ENCODE measurements at regions not wholly inside any gene's neighbourhood (a gene's known extent, or its start where the extent isn't known, plus 50 kb on each side); places are given as distances from the start of the nearest gene placed in this dataset.
"Not testable (repeated sequence)": the region's sequence is repeated elsewhere in the genome, so short reads cannot be mapped to it uniquely, and the experiment has no call there.

- DNase-seq: no peak
Observed at GRCh38 chr2:8378016-8378810, 303.6 kb upstream of the ID2 start.

- no peak for DNase-seq
Observed at GRCh38 chr2:8379128-8379527, 302.7 kb upstream of the ID2 start.

GRCh38 chr2:8379549-8379948, 302.3 kb upstream of the ID2 start:
- no peak for DNase-seq

- DNase-seq: peak; percentile 15
Observed at GRCh38 chr2:8380026-8380425, 301.8 kb upstream of the ID2 start.

GRCh38 chr2:8380566-8380965, 301.3 kb upstream of the ID2 start:
- peak; percentile 52 for DNase-seq

GRCh38 chr2:8382485-8382884, 299.4 kb upstream of the ID2 start:
- DNase-seq: no peak

GRCh38 chr2:8386748-8387147, 295.1 kb upstream of the ID2 start:
- not testable (repeated sequence) for DNase-seq

- DNase-seq: no peak
Observed at GRCh38 chr2:8388781-8389180, 293.1 kb upstream of the ID2 start.

GRCh38 chr2:8389431-8390108, 292.3 kb upstream of the ID2 start:
- peak; percentile 47 for DNase-seq

GRCh38 chr2:8391126-8391525, 290.7 kb upstream of the ID2 start:
- DNase-seq: no peak

GRCh38 chr2:8391584-8391983, 290.3 kb upstream of the ID2 start:
- no peak for DNase-seq

GRCh38 chr2:8392098-8392866, 289.6 kb upstream of the ID2 start:
- DNase-seq: no peak

- DNase-seq: no peak
Observed at GRCh38 chr2:8393506-8393905, 288.4 kb upstream of the ID2 start.

GRCh38 chr2:8394131-8394530, 287.7 kb upstream of the ID2 start:
- DNase-seq: no peak

- no peak for DNase-seq
Observed at GRCh38 chr2:8394569-8395359, 287.1 kb upstream of the ID2 start.

- no peak for DNase-seq
Observed at GRCh38 chr2:8395718-8396117, 286.1 kb upstream of the ID2 start.

- DNase-seq: no peak
Observed at GRCh38 chr2:8398040-8398668, 283.7 kb upstream of the ID2 start.

- no peak for DNase-seq
Observed at GRCh38 chr2:8399731-8400130, 282.1 kb upstream of the ID2 start.

GRCh38 chr2:8400196-8400595, 281.7 kb upstream of the ID2 start:
- DNase-seq: no peak

- no peak for DNase-seq
Observed at GRCh38 chr2:8402222-8402621, 279.6 kb upstream of the ID2 start.

GRCh38 chr2:8403876-8404275, 278.0 kb upstream of the ID2 start:
- DNase-seq: no peak

GRCh38 chr2:8405334-8405733, 276.5 kb upstream of the ID2 start:
- DNase-seq: no peak

GRCh38 chr2:8406271-8406670, 275.6 kb upstream of the ID2 start:
- no peak for DNase-seq
